ENCODE measurements at regions not wholly inside any gene's neighbourhood (a gene's known extent, or its start where the extent isn't known, plus 50 kb on each side); places are given as distances from the start of the nearest gene placed in this dataset.

DNA sequence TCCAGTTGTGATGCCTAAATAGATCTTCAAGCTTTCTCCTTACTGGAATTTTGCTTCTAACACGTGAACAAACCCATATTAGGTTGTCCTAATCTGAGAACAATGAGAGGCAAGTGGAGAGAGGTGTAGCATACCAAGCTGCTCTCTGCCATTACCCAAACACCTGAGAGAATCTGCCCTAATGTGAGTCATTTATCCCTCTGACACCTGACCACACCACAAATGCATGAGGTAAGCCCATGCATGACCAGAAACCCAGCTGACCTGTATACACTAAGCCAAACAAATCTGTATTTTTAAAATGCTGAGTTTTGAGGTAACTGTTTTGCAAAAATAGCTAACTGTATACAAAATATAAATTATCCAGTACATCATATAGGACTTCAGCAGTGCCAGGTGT is 1458.1 kb upstream of the B3GALT2 start:
- TF ChIP-seq NRF1 (conservative IDR thresholded peaks at IDR 0.05; ENCODE audit: low read depth, low read length) (no peak), SMC3 (IDR thresholded peaks at IDR 0.05; ENCODE audit: borderline replicate concordance, low read length) (no peak), POLR2A (IDR thresholded peaks at IDR 0.05; ENCODE audit: low read depth, low read length) (no peak), POLR2AphosphoS5 (IDR thresholded peaks at IDR 0.05; ENCODE audit: low read length) (no peak), HCFC1 (IDR thresholded peaks at IDR 0.05; ENCODE audit: low read length) (no peak), SP1 (IDR thresholded peaks at IDR 0.05; ENCODE audit: low read depth, low read length) (no peak)
- TF ChIP-seq, protein P1, sequence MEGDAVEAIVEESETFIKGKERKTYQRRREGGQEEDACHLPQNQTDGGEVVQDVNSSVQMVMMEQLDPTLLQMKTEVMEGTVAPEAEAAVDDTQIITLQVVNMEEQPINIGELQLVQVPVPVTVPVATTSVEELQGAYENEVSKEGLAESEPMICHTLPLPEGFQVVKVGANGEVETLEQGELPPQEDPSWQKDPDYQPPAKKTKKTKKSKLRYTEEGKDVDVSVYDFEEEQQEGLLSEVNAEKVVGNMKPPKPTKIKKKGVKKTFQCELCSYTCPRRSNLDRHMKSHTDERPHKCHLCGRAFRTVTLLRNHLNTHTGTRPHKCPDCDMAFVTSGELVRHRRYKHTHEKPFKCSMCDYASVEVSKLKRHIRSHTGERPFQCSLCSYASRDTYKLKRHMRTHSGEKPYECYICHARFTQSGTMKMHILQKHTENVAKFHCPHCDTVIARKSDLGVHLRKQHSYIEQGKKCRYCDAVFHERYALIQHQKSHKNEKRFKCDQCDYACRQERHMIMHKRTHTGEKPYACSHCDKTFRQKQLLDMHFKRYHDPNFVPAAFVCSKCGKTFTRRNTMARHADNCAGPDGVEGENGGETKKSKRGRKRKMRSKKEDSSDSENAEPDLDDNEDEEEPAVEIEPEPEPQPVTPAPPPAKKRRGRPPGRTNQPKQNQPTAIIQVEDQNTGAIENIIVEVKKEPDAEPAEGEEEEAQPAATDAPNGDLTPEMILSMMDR (IDR thresholded peaks at IDR 0.05 in 2 of 3, conservative IDR thresholded peaks at IDR 0.05 in 1 of 3; ENCODE audit: control insufficient read depth in 2 of 3, extremely low read depth in 1 of 3, insufficient read depth in 1 of 3, low read depth in 3 of 3, low read length in 3 of 3) = no peak
- TF ChIP-seq, protein P2, sequence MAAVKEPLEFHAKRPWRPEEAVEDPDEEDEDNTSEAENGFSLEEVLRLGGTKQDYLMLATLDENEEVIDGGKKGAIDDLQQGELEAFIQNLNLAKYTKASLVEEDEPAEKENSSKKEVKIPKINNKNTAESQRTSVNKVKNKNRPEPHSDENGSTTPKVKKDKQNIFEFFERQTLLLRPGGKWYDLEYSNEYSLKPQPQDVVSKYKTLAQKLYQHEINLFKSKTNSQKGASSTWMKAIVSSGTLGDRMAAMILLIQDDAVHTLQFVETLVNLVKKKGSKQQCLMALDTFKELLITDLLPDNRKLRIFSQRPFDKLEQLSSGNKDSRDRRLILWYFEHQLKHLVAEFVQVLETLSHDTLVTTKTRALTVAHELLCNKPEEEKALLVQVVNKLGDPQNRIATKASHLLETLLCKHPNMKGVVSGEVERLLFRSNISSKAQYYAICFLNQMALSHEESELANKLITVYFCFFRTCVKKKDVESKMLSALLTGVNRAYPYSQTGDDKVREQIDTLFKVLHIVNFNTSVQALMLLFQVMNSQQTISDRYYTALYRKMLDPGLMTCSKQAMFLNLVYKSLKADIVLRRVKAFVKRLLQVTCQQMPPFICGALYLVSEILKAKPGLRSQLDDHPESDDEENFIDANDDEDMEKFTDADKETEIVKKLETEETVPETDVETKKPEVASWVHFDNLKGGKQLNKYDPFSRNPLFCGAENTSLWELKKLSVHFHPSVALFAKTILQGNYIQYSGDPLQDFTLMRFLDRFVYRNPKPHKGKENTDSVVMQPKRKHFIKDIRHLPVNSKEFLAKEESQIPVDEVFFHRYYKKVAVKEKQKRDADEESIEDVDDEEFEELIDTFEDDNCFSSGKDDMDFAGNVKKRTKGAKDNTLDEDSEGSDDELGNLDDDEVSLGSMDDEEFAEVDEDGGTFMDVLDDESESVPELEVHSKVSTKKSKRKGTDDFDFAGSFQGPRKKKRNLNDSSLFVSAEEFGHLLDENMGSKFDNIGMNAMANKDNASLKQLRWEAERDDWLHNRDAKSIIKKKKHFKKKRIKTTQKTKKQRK (IDR thresholded peaks at IDR 0.05; ENCODE audit: low read depth, low read length) = no peak
